Cardiac muscle cell (in vitro differentiated cells and primary cell): ENCODE measurements at regions not wholly inside any gene's neighbourhood (a gene's known extent, or its start where the extent isn't known, plus 50 kb on each side); places are given as distances from the start of the nearest gene placed in this dataset.

Experiments used
- DNase-seq, 2 donors: peaks; one replicate each; pipeline versions ENCODE4 v3.0.0 to v3.0.0-alpha.2; 2010 to 2017; ENCODE audit warnings: low read depth in 1 of 2, low spot score in 1 of 2
- H3K27ac ChIP-seq: fragments of 200-600 bp; sonication (generic); 2 replicates; pipeline ENCODE4 v1.5.1; 2016
- H3K27me3 ChIP-seq: fragments of 200-600 bp; sonication (generic); 2 replicates; pipeline ENCODE4 v1.6.0; 2016; ENCODE audit warnings: control low read depth
- H3K36me3 ChIP-seq: fragments of 200-600 bp; sonication (generic); 2 replicates; pipeline ENCODE4 v1.5.1; 2016; ENCODE audit warnings: control low read depth
- H3K4me1 ChIP-seq: fragments of 200-600 bp; sonication (generic); 2 replicates; pipeline ENCODE4 v1.8.1; 2017; ENCODE audit warnings: low read depth, mild to moderate bottlenecking, mixed run types
- H3K4me3 ChIP-seq: fragments of 200-600 bp; sonication (generic); 2 replicates; pipeline ENCODE4 v1.5.1; 2016; ENCODE audit warnings: mild to moderate bottlenecking
- H3K9me3 ChIP-seq: fragments of 200-600 bp; sonication (generic); 2 replicates; pipeline ENCODE4 v1.5.1; 2017; ENCODE audit warnings: low read depth, mild to moderate bottlenecking, control low read depth
- CTCF ChIP-seq: IDR thresholded peaks from 2 replicates; pipeline ENCODE4 v1.5.1; 2012; ENCODE audit warnings: low read depth, mild to moderate bottlenecking, low read length

GRCh38 chr6:140366991-140367390 lies 992.5 kb upstream of the CITED2 start:
- H3K36me3 ChIP-seq, result no peaks in the 10 kb centered on the region
- H3K27ac ChIP-seq, result no peak overlapping the region
- H3K27me3 ChIP-seq, result no peaks in the 10 kb centered on the region
- no peak for DNase-seq
- H3K9me3 ChIP-seq, result no peaks in the 10 kb centered on the region
- H3K4me1 ChIP-seq, result peaks cover 11% of the 10 kb centered on the region
- no peak overlapping the region for H3K4me3 ChIP-seq
- TF ChIP-seq CTCF, result no peak

- no peak for DNase-seq
- Histone ChIP-seq H3K4me1 (peaks cover 7% of the 10 kb centered on the region), H3K9me3 (no peaks in the 10 kb centered on the region), H3K36me3 (no peaks in the 10 kb centered on the region), H3K27ac (no peak overlapping the region), H3K27me3 (no peaks in the 10 kb centered on the region), H3K4me3 (no peak overlapping the region)
- TF ChIP-seq CTCF, result no peak
Measured at GRCh38 chr6:140364916-140365315, 990.5 kb upstream of the CITED2 start.

- TF ChIP-seq CTCF, result no peak
- H3K4me3 ChIP-seq, result no peak overlapping the region
- no peak overlapping the region for H3K27ac ChIP-seq
- H3K9me3 ChIP-seq, result no peaks in the 10 kb centered on the region
- H3K4me1 ChIP-seq, result peaks cover 7% of the 10 kb centered on the region
- DNase-seq, result peak in 1 of 2 donors; percentile 38
- no peaks in the 10 kb centered on the region for H3K36me3 ChIP-seq
- no peaks in the 10 kb centered on the region for H3K27me3 ChIP-seq
Measured at GRCh38 chr6:140360651-140361050, 986.2 kb upstream of the CITED2 start.

- no peak for DNase-seq
- no peak for TF ChIP-seq CTCF
- H3K36me3 ChIP-seq, result no peaks in the 10 kb centered on the region
- no peaks in the 10 kb centered on the region for H3K27me3 ChIP-seq
- H3K27ac ChIP-seq, result no peak overlapping the region
- H3K9me3 ChIP-seq, result no peaks in the 10 kb centered on the region
- no peak overlapping the region for H3K4me3 ChIP-seq
- H3K4me1 ChIP-seq, result peaks cover 5% of the 10 kb centered on the region
Measured at GRCh38 chr6:140355476-140355875, 981.0 kb upstream of the CITED2 start.

- H3K27ac ChIP-seq, result no peak overlapping the region
- no peaks in the 10 kb centered on the region for H3K4me1 ChIP-seq
- TF ChIP-seq CTCF, result no peak
- no peak for DNase-seq
- no peaks in the 10 kb centered on the region for H3K27me3 ChIP-seq
- no peaks in the 10 kb centered on the region for H3K9me3 ChIP-seq
- no peak overlapping the region for H3K4me3 ChIP-seq
- no peaks in the 10 kb centered on the region for H3K36me3 ChIP-seq
Measured at GRCh38 chr6:140354296-140354695, 979.8 kb upstream of the CITED2 start.

- no peaks in the 10 kb centered on the region for H3K36me3 ChIP-seq
- no peak for TF ChIP-seq CTCF
- H3K9me3 ChIP-seq, result no peaks in the 10 kb centered on the region
- H3K27ac ChIP-seq, result no peak overlapping the region
- no peak for DNase-seq
- no peak overlapping the region for H3K4me3 ChIP-seq
- no peaks in the 10 kb centered on the region for H3K4me1 ChIP-seq
- H3K27me3 ChIP-seq, result no peaks in the 10 kb centered on the region
Measured at GRCh38 chr6:140353536-140353935, 979.1 kb upstream of the CITED2 start.
